ENCODE measurements at regions not wholly inside any gene's neighbourhood (a gene's known extent, or its start where the extent isn't known, plus 50 kb on each side); places are given as distances from the start of the nearest gene placed in this dataset.

DNA sequence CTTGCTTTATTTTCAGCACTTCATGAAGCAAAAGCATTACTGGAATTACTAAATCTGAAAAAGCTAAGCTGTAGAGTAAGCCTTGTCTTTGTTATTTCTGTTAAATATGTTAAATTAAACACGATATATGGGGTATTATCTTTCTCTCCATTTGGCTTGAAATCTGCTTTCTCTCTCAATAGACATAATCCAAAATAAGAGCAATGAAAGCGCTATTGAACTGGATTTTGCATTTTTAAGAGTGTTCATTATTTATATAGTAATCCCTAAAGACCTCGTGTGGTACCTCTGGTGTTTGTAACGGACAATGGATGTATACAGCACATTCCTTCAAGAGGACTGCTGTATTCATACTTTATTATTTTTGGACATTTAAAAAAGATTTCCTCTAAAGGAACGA lies 91.5 kb upstream of the KCNE2 start:
- no peak overlapping the region for H3K27ac ChIP-seq
- TF ChIP-seq, protein P1, sequence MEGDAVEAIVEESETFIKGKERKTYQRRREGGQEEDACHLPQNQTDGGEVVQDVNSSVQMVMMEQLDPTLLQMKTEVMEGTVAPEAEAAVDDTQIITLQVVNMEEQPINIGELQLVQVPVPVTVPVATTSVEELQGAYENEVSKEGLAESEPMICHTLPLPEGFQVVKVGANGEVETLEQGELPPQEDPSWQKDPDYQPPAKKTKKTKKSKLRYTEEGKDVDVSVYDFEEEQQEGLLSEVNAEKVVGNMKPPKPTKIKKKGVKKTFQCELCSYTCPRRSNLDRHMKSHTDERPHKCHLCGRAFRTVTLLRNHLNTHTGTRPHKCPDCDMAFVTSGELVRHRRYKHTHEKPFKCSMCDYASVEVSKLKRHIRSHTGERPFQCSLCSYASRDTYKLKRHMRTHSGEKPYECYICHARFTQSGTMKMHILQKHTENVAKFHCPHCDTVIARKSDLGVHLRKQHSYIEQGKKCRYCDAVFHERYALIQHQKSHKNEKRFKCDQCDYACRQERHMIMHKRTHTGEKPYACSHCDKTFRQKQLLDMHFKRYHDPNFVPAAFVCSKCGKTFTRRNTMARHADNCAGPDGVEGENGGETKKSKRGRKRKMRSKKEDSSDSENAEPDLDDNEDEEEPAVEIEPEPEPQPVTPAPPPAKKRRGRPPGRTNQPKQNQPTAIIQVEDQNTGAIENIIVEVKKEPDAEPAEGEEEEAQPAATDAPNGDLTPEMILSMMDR (conservative IDR thresholded peaks at IDR 0.05) = no peak

GRCh38 chr21:34274001-34274400 lies 89.8 kb upstream of the KCNE2 start:
- TF ChIP-seq, protein P1 (conservative IDR thresholded peaks at IDR 0.05) = no peak
- no peak for TF ChIP-seq ZFX (IDR thresholded peaks at IDR 0.05)
- no peak overlapping the region for H3K27ac ChIP-seq

DNA sequence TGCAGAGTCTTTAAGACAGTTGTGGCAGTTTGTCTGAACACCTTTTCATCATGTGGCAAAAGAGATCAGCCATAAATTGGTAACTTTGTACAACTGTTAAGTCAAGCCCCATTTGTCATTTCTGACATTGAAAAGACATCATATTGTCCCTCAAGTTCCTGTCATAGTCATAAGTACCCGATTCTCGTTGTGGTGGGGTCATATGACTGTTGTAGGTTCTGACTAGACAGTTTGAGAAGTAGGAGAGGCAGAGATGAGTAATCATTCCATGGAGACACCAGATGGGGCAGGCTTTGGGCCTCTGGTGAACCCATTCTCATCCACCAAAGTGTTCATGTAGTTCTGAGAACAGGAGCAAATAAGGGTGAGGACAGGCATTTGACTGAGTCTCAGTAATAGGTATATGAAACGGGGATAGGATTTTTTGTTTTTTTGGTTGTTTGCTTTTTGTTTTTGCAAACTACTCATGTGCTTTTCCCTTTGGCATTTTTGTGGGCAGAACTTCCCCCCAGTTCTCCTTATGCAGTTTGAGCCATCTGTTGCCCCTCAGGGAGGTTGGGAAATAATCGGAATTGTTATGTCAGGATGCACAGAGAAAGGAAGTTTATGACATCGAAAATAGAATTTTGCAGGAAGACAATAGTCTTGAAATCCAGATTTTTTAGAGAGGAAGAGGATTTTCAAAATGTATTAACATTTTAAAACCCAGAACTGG lies 86.9 kb upstream of the KCNE2 start:
- no peak overlapping the region for H3K27ac ChIP-seq

GRCh38 chr21:34278451-34278850 lies 85.4 kb upstream of the KCNE2 start:
- TF ChIP-seq, protein P1 (conservative IDR thresholded peaks at IDR 0.05) = no peak
- no peak for TF ChIP-seq ZFX (IDR thresholded peaks at IDR 0.05)

More for the DNA sequence above, 86.9 kb upstream of the KCNE2 start:
- TF ChIP-seq, protein P1 (conservative IDR thresholded peaks at IDR 0.05) = no peak
- no peak for TF ChIP-seq ZFX (IDR thresholded peaks at IDR 0.05)

DNA sequence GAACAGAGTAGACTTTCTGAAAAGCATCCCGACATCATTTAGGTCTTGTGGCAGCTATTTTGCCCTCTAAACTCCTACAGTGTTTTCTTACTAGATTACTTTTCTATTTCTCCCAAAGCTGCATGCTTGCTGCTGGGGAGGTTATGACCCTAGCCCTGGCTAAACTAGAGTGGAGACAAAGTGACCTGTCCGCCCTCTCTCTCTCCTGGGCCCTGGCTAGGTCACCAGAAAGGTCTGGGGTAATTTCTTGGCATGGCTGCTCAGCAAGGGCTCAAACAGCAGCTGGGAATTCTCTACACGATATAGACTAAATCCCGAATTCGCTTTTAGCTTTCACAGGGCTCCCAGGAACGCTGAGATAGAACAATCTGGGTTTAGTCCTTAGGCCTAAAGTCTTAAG lies 84.5 kb upstream of the KCNE2 start:
- no peak overlapping the region for H3K27ac ChIP-seq
- TF ChIP-seq, protein P1 (conservative IDR thresholded peaks at IDR 0.05) = no peak

More at GRCh38 chr21:34278451-34278850, 85.4 kb upstream of the KCNE2 start:
- no peak overlapping the region for H3K27ac ChIP-seq

GRCh38 chr21:34279883-34280282 lies 83.9 kb upstream of the KCNE2 start:
- no peak overlapping the region for H3K27ac ChIP-seq

GRCh38 chr21:34280389-34280795 lies 83.4 kb upstream of the KCNE2 start:
- H3K27ac ChIP-seq = no peak overlapping the region
- no peak for TF ChIP-seq ZFX (IDR thresholded peaks at IDR 0.05)
- TF ChIP-seq, protein P1 (conservative IDR thresholded peaks at IDR 0.05) = no peak

More at GRCh38 chr21:34279883-34280282, 83.9 kb upstream of the KCNE2 start:
- TF ChIP-seq, protein P1 (conservative IDR thresholded peaks at IDR 0.05) = no peak
- TF ChIP-seq ZFX (IDR thresholded peaks at IDR 0.05) = no peak
